Stimulated activated effector memory CD8-positive, alpha-beta T cell treated with anti-CD3 and anti-CD28 coated beads, Interleukin-12 subunit alpha, Interleukin-12 subunit beta, amount 100 ng/mL, for 72 hours (primary cell): ENCODE measurements at regions not wholly inside any gene's neighbourhood (a gene's known extent, or its start where the extent isn't known, plus 50 kb on each side); places are given as distances from the start of the nearest gene placed in this dataset.
"Not testable (repeated sequence)": the region's sequence is repeated elsewhere in the genome, so short reads cannot be mapped to it uniquely, and the experiment has no call there.

Experiments
- ATAC-seq: fragments of 150-1000 bp; cut with Tn5 transposase; 2 replicates; pipeline ENCODE4 v1.10.0; 2021
- DNase-seq, 2 donors: peaks; one replicate each; pipeline ENCODE4 v3.0.0; 2021 to 2022; ENCODE audit warnings: low spot score in 2 of 2
- H3K27ac Mint-ChIP-seq: one replicate; pipeline ENCODE4 v1.8.0; 2022; ENCODE audit warnings: mild to moderate bottlenecking, mixed read lengths
- H3K36me3 Mint-ChIP-seq: one replicate; pipeline ENCODE4 v1.8.0; 2022; ENCODE audit warnings: mild to moderate bottlenecking, mixed read lengths
- H3K4me1 Mint-ChIP-seq: one replicate; pipeline ENCODE4 v1.8.0; 2022; ENCODE audit warnings: mixed read lengths
- H3K4me3 Mint-ChIP-seq: one replicate; pipeline ENCODE4 v1.8.0; 2022; ENCODE audit warnings: mild to moderate bottlenecking, mixed read lengths
- H3K9me3 Mint-ChIP-seq: one replicate; pipeline ENCODE4 v1.8.0; 2022; ENCODE audit warnings: mixed read lengths

DNA sequence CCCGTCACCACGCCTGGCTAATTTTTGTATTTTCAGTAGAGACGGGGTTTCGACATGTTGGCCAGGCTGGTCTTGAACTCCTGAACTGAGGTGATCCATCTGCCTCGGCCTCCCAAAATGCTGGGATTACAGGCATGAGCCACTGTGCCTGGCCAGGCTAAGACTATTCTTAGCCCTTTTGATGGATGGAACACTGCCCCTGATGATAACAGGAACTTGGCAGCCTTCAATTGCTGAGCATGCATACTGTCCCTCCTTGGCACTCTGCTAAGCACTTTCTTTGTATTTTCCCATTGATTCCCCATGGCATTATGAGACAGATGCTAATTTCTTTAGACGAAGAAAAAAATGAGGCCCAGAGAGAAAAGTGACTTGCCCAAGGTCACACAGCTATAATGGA is 457.6 kb downstream of the GOLGA6L6 start:
- not testable (repeated sequence) for ATAC-seq, H3K36me3 Mint-ChIP-seq, DNase-seq, H3K4me1 Mint-ChIP-seq, H3K27ac Mint-ChIP-seq, H3K9me3 Mint-ChIP-seq, H3K4me3 Mint-ChIP-seq

DNA sequence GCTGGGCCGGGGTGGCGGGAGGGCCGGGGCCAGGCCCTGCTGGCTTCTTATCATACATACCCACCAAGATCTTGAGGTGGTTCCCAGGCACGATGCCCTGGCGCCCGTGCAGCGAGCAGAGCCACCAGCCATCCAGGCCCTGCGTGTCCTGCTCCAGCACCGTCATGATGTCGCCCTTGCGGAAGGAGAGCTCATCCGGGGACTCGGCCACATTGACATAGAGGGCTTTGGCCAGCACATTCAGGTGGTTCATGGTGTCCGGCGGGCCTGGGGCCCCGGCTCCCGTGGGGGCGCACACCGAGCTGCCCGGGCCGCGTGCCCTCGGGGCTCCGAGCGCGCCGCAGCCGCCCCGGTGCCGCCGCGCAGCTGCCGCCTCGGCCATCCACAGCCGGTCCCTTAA is 467.5 kb downstream of the GOLGA6L6 start:
- H3K36me3 Mint-ChIP-seq, H3K4me3 Mint-ChIP-seq, H3K27ac Mint-ChIP-seq, H3K9me3 Mint-ChIP-seq, H3K4me1 Mint-ChIP-seq, DNase-seq: not testable (repeated sequence)
- peak; percentile 35 for ATAC-seq

DNA sequence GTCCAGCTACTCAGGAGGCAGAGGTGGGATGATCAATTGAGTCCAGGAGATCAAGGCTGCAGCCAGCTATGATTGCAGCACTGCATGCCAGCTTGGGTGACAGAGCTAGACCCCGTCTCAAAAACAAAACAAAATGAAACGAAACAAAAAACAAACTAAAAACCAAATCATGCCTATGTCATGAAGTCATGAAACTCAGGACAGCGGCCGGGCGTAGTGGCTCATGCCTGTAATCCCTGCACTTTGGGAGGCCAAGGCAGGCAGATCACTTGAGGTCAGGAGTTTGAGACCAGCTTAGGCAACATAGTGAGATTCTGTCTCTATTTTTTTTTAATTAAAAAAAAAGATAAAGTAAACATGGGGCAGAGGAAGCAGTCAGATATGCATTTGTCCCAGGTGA is 472.6 kb downstream of the GOLGA6L6 start:
- not testable (repeated sequence) for H3K27ac Mint-ChIP-seq, H3K4me1 Mint-ChIP-seq, ATAC-seq, H3K4me3 Mint-ChIP-seq, H3K9me3 Mint-ChIP-seq, DNase-seq, H3K36me3 Mint-ChIP-seq

DNA sequence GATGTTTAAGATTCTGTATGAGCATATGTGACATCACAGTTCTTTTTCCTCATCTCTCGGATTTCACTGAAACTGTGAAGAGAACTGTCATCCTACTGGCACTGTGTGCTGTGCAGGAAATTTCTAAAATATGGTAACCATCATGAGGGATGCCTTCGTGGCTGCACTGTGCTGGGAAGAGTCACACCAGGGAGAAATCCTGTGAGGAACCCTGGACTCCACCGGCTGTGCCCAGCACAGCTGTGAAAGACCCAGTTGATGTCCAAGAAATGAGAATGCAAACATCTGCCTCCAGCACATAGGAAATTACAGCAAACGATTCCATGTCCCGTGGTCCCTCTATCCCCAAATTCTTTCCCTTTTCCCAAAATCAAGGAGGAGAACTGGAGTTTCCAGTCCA is 475.4 kb downstream of the GOLGA6L6 start:
- not testable (repeated sequence) for H3K36me3 Mint-ChIP-seq, H3K27ac Mint-ChIP-seq, H3K4me1 Mint-ChIP-seq, DNase-seq, ATAC-seq, H3K4me3 Mint-ChIP-seq, H3K9me3 Mint-ChIP-seq

DNA sequence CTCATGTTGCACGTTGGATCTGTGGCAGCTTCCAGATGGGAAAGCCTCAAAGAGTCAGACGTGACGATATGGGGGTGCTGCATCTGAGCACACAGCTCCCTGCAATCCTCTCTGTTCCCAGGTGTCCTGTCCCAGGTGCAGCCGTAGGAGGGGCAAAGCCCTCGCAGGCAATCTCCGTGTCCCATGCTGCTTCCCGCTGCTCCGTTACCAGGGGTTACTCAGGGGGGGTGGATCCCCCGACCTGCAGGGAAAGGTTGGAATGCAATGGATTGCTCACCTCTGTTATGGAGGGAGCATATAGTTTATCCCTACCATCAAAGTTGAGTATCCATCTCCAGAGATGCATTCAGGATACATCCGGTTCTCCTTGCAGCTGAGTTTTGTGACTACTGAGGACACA is 476.1 kb downstream of the GOLGA6L6 start:
- DNase-seq, H3K27ac Mint-ChIP-seq, H3K4me1 Mint-ChIP-seq, H3K4me3 Mint-ChIP-seq, H3K9me3 Mint-ChIP-seq, H3K36me3 Mint-ChIP-seq: not testable (repeated sequence)
- ATAC-seq: peak; percentile 6

DNA sequence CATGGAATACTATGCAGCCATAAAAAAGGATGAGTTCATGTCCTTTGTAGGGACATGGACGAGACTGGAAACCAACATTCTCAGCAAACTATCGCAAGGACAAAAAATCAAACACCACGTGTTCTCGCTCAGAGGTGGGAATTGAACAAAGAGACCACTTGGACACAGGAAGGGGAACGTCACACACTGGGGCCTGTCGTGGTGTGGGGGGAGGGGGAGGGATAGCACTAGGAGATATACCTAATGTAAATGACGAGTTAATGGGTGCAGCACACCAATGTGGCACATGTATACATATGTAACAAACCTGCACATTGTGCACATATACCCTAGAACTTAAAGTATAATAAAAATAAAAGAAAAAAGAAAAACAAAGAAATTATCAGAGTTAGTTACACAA is 478.4 kb downstream of the GOLGA6L6 start:
- ATAC-seq, H3K36me3 Mint-ChIP-seq, H3K27ac Mint-ChIP-seq, H3K4me1 Mint-ChIP-seq, H3K4me3 Mint-ChIP-seq, DNase-seq, H3K9me3 Mint-ChIP-seq: not testable (repeated sequence)

DNA sequence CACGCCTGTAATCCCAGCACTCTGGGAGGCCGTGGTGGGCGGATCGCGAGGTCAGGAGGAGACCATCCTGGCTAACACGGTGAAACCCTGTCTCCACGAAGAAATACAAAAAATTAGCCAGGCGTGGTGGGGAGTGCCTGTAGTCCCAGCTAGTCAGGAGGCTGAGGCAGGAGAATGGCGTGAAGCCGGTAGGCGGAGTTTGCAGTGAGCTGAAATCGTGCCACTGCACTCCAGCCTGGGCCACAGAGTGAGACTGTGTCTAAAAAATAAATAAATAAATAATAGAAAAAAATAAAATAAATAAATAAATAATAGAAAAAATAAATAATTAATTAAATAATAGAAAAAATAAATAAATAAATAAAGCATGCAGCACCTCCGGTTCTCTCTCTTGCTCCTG is 480.8 kb downstream of the GOLGA6L6 start:
- not testable (repeated sequence) for H3K4me1 Mint-ChIP-seq, H3K4me3 Mint-ChIP-seq, H3K27ac Mint-ChIP-seq, H3K9me3 Mint-ChIP-seq, ATAC-seq, H3K36me3 Mint-ChIP-seq, DNase-seq

DNA sequence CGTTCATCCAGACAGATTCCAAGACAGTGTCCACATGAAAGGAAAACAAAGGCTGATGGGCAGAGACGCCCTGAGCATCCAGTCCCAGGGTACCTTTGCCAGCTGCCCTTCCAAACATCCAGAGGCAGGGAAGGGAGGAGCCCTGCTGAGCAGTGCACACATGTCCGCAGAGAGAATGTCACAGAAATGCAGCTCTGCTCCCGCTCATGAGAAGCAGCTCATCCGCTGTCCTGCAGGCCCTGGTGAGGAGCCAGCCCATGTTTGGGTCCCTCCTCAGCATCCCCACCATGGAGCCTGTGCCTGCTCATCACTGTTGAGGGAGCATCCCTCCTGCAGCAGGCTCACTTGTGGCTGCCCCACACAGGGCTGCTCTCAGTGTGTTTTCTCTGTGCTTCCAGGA is 484.7 kb downstream of the GOLGA6L6 start:
- not testable (repeated sequence) for H3K4me3 Mint-ChIP-seq, DNase-seq, H3K4me1 Mint-ChIP-seq, H3K27ac Mint-ChIP-seq, H3K9me3 Mint-ChIP-seq, H3K36me3 Mint-ChIP-seq
- peak; percentile 16 for ATAC-seq

DNA sequence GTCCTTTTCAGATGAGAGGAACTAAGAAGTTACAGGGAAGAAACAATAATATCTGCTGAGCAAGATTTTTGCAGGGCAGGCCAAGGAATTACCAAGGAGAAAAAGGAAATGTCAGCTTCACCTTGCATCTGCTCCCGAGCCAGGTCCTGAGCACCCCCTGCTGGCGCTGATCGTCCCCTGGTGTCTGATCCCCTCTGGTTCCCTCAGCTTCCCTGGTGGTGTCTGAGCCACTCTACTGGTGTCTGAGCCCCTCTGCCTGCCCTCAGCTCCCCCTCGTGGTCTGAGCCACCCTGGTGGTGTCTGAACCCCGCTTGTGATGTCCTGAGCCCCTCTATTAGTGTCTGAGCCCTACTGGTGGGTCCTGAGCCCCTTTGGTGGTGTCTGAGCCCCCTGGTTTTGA is 485.7 kb downstream of the GOLGA6L6 start:
- not testable (repeated sequence) for H3K4me1 Mint-ChIP-seq, H3K9me3 Mint-ChIP-seq, DNase-seq, H3K4me3 Mint-ChIP-seq, H3K27ac Mint-ChIP-seq, H3K36me3 Mint-ChIP-seq
- peak; percentile 40 for ATAC-seq

DNA sequence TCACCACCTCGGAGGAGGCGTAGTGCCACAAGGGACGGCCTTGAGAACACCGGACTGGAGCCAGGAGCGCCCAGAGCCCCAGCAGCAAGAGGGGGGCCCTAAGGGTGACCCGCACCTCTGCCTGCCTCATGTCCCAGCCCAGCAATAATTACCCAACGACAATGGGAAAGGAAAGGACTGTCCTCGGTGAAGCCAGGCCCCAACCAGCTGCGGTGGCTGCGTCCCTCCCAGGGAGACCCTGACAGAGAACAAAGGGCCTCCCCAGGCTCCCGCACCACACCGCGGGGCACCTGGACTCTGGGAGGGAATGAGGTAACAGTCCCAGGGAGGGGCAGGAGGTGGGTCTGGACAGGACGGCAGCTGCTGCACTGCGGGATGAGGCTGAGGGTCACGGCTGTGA is 493.4 kb downstream of the GOLGA6L6 start:
- not testable (repeated sequence) for H3K36me3 Mint-ChIP-seq, DNase-seq, ATAC-seq, H3K27ac Mint-ChIP-seq, H3K4me3 Mint-ChIP-seq, H3K4me1 Mint-ChIP-seq, H3K9me3 Mint-ChIP-seq

DNA sequence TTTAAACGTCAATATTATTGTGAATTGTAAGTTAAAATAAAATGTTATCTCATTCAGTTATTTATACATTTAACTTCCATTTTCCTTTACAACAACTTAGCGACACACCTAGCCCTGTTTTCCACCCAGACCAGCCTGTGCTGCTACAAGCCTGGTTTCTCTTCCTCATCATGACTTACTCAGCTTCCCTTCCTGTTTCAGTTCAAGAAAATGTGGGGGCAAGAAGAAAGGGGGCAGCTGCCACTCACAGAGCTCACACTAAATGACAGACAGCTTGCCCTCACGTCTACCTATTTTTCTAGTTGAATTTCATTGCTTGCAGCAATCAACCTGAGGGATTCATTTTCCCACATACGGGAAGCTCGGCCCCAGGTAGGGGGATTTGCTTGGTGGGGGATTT is 496.4 kb downstream of the GOLGA6L6 start:
- DNase-seq, ATAC-seq, H3K36me3 Mint-ChIP-seq, H3K4me1 Mint-ChIP-seq, H3K9me3 Mint-ChIP-seq, H3K4me3 Mint-ChIP-seq, H3K27ac Mint-ChIP-seq: not testable (repeated sequence)

DNA sequence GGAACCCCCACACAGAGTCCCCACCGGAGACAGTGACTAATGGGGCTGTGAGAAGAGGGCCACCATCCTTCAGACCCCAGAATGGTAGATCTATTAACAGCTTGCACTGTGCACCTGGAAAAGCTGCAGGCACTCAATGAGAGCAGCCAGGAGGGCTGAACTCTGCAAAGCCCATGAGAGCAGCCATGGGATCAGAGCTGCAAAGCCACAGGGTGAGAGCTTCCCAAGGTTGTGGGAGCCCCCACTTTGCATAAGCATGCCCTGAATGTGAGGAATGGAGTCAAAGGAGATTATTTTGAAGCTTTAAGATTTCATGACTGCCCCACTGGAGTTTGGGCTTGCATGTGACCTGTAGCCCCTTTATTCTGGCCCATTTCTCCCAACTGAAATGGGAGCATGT is 500.9 kb downstream of the GOLGA6L6 start:
- ATAC-seq, H3K4me3 Mint-ChIP-seq, H3K4me1 Mint-ChIP-seq, H3K36me3 Mint-ChIP-seq, H3K9me3 Mint-ChIP-seq, H3K27ac Mint-ChIP-seq, DNase-seq: not testable (repeated sequence)

DNA sequence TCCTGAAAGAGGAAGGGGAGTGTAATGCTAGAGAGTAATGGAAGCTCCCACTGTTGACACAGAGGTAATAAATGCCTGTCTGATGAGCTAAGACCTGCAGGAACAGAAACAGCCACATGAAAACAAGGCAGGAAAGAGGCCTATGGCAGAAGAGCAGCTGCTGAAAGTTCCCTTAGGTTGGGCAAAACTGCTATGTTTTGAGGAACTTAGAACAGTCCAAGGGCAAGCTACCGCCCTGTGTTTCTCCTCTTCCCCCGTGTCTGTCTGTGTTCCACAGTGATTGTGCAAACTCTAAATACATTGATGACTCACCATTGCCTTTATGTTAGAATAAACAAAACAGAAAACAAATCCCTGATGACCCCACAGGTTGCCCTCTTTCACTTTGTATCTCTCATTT is 516.6 kb downstream of the GOLGA6L6 start:
- H3K36me3 Mint-ChIP-seq, H3K9me3 Mint-ChIP-seq, ATAC-seq: not testable (repeated sequence)

DNA sequence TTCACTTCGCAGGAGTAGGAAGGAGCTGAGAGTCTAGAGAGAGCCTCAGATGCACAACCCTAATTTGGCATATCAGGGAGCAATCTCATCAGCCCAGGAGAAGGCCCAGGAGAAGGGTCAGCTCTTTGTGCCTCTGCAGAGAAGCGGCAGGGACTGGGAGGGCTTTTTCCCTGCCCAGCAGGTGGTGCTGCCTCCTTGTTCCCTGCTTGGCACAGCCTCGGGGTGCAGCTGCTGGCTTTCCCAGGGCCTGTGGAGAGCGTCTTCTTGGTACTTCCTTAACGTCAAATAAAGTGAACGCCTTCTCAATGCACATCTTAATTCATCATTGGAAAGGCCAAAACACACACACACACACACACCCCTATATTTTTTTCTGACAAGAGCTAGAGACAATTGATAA is 519.3 kb downstream of the GOLGA6L6 start:
- H3K4me1 Mint-ChIP-seq, H3K27ac Mint-ChIP-seq, ATAC-seq, H3K9me3 Mint-ChIP-seq, H3K4me3 Mint-ChIP-seq, H3K36me3 Mint-ChIP-seq, DNase-seq: not testable (repeated sequence)

More for the DNA sequence above, 516.6 kb downstream of the GOLGA6L6 start:
- H3K4me3 Mint-ChIP-seq, H3K27ac Mint-ChIP-seq, H3K4me1 Mint-ChIP-seq, DNase-seq: not testable (repeated sequence)

DNA sequence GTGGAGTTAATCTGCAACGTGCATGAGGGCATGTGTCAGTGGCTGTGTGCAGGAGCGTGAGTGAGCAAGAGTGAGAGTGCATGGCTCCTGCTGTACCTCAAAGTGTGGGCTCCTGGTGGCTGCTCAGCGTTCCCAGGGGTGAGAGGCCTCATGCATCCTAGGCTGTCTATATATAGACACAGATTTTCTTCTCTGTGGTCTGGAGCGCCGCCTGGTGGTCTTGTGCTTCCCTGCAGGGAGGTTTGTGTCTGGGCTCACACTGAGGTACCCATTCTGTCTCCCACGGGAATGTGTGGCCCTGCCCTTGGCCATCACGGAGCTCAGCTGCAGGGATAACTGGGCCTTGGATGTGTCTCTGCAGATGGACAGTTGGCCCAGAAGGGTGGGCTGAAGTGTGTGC is 520.2 kb downstream of the GOLGA6L6 start:
- ATAC-seq, DNase-seq, H3K4me1 Mint-ChIP-seq, H3K36me3 Mint-ChIP-seq, H3K27ac Mint-ChIP-seq, H3K4me3 Mint-ChIP-seq, H3K9me3 Mint-ChIP-seq: not testable (repeated sequence)

DNA sequence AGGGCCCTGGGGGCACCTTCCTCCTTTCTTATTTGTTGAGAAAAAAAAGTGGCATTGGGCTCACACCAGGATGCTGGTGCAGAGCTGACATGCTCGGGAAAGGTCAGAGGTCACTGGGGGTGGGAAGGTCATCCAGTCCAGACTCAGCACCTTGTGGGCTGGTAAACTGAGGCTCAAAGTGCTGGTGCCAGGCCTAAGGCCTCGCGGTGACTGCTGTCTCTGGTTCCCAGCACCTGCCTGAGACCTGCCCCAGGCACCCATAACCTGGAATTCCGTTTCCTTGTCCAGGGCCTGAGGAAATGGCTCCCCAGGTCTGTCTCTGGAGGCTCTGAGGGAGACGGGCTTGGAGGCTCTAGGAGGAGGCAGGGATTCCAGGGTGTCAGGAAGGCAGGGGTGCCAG is 521.0 kb downstream of the GOLGA6L6 start:
- H3K4me3 Mint-ChIP-seq, ATAC-seq, H3K4me1 Mint-ChIP-seq, H3K9me3 Mint-ChIP-seq, H3K27ac Mint-ChIP-seq, H3K36me3 Mint-ChIP-seq, DNase-seq: not testable (repeated sequence)

DNA sequence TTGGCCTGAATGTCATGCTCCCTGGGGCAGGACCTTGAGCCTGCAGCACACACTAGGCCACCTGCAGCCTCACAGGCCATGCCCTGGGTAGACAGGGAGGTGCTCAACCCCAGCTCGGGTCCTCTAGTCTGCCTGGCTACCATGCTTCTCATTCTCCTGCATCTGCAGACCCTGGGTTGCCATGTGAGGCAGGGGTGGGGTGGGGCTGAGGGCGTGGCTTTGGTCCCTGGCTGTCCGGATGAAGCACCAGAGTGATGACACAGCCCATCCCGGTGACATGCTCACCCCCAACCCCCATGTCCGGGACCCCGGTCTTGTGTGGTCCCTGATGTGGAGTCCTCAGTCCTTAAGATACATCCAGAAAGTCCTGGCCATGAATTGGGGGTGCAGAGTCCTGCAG is 521.8 kb downstream of the GOLGA6L6 start:
- H3K4me1 Mint-ChIP-seq, ATAC-seq, DNase-seq, H3K9me3 Mint-ChIP-seq, H3K27ac Mint-ChIP-seq, H3K36me3 Mint-ChIP-seq, H3K4me3 Mint-ChIP-seq: not testable (repeated sequence)
